Panc1 (cell line): ENCODE measurements at regions not wholly inside any gene's neighbourhood (a gene's known extent, or its start where the extent isn't known, plus 50 kb on each side); places are given as distances from the start of the nearest gene placed in this dataset.

Experiments
- ATAC-seq: fragments of 200-7000 bp; cut with Tn5 transposase; 2 replicates; pipeline ENCODE4 v1.9.1; 2020; ENCODE audit warnings: mild to moderate bottlenecking, moderate library complexity
- BruUV-seq: library from RNA; stranded (reverse); fragments of 400-500 nt; replicated peaks from 2 replicates; lab custom pipeline; 2021; lab: Mats Ljungman, UMichigan
- CTCF ChIA-PET: fragments of 300-600 bp; sonication (Branson Sonifier 250); formaldehyde crosslinking; loops from one replicate; lab custom pipeline; 2022; ENCODE audit warnings: antibody characterized with exemption; lab: Charles Lee
- POLR2A ChIA-PET: fragments of 300-600 bp; sonication (Branson Sonifier 250); formaldehyde crosslinking; loops from one replicate; lab custom pipeline; 2022; ENCODE audit warnings: antibody characterized with exemption; lab: Charles Lee
- DNase-seq: peaks from one replicate; pipeline ENCODE4 v3.0.0-alpha.2; 2010; ENCODE audit warnings: low read depth, low spot score
- H3K27ac ChIP-seq: 2 replicates; pipeline ENCODE4 v1.5.1; 2011; ENCODE audit warnings: mild to moderate bottlenecking, low read length, inconsistent platforms
- H3K27me3 ChIP-seq: fragments of 200-500 bp; sonication (Bioruptor generic); 2 replicates; pipeline ENCODE4 v1.6.0; 2014; ENCODE audit warnings: low read length, inconsistent platforms; ENCODE audit not compliant: control insufficient read depth, insufficient read depth
- H3K36me3 ChIP-seq: fragments of 200-500 bp; sonication (Bioruptor generic); 2 replicates; pipeline ENCODE4 v1.5.1; 2014; ENCODE audit warnings: inconsistent platforms, mild to moderate bottlenecking, low read length, moderate library complexity; ENCODE audit not compliant: control insufficient read depth, insufficient read depth
- H3K4me1 ChIP-seq: 2 replicates; pipeline ENCODE4 v1.5.1; 2011; ENCODE audit warnings: inconsistent platforms, mild to moderate bottlenecking, low read length, moderate library complexity; ENCODE audit not compliant: control insufficient read depth, insufficient read depth
- H3K4me3 ChIP-seq, 2 experiments: 2 replicates each; pipeline ENCODE4 v1.5.1; 2011 to 2012; ENCODE audit warnings: low read depth in 2 of 2, low read length in 2 of 2, mild to moderate bottlenecking in 2 of 2, inconsistent platforms in 1 of 2, moderate library complexity in 1 of 2
- H3K9me3 ChIP-seq: fragments of 200-500 bp; sonication (Bioruptor generic); 2 replicates; pipeline ENCODE4 v1.5.1; 2014; ENCODE audit warnings: low read depth, mild to moderate bottlenecking, inconsistent platforms, low read length, moderate library complexity; ENCODE audit not compliant: control insufficient read depth, insufficient read depth
- CTCF ChIP-seq: fragments of 450-650 bp; IDR thresholded peaks from 2 replicates; pipeline ENCODE4 v1.5.1; 2017; ENCODE audit warnings: mild to moderate bottlenecking
- POLR2AphosphoS5 ChIP-seq: IDR thresholded peaks from 2 replicates; pipeline ENCODE4 v1.6.1; 2012; ENCODE audit warnings: mild to moderate bottlenecking, low read depth, low read length, moderate library complexity
- REST ChIP-seq, 2 experiments: IDR thresholded peaks; 2 replicates each; pipeline ENCODE4 v1.6.1; 2011 to 2012; ENCODE audit warnings: low read depth in 2 of 2, control low read depth in 1 of 2, low read length in 1 of 2, mild to moderate bottlenecking in 1 of 2, moderate library complexity in 1 of 2; ENCODE audit not compliant: insufficient read depth in 1 of 2
- SIN3A ChIP-seq: IDR thresholded peaks from 2 replicates; pipeline ENCODE4 v1.6.1; 2012; ENCODE audit warnings: low read depth, mild to moderate bottlenecking, low read length, moderate library complexity, borderline replicate concordance; ENCODE audit not compliant: insufficient read depth
- TCF7L2 ChIP-seq: IDR thresholded peaks from 2 replicates; pipeline ENCODE4 v1.6.1; 2011; ENCODE audit warnings: mild to moderate bottlenecking, low read depth, low read length, inconsistent platforms
- in situ Hi-C: cut with HindIII; loops from 2 replicates; pipeline ENCODE4 v1.10.0; 2016; ENCODE audit warnings: low sequenced_read_pairs, low pct_unique_long_range_greater_than_20kb
- intact Hi-C: fragments of 100-400 bp; cut with micrococcal nuclease; formaldehyde crosslinking; loops from one replicate; pipeline ENCODE4 v1.10.0; 2022; ENCODE audit not compliant: unreplicated experiment

DNA sequence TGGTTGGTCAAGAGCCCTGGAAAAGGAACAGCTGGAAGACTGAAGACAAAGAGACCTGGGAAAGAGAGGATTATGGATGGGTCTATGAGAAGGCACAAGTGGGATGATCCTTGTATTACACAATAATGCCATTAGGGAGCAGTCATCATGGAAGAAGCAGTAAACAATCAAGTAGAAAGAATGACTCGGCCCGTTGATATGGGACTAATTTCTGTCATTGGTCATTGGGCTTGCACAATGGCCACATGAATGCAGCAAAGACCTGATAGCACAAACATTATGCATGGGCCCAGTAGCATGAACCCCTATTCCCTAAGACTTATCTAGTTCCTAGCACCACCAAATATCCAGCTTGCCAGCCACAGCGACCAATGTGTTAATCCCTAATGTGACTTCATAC, 390.3 kb upstream of the ZNF507 start:
- Histone ChIP-seq H3K27me3 (peaks cover 4% of the 10 kb centered on the region; the same call in 1 of the 2 replicates), H3K27ac (no peak overlapping the region), H3K4me3 (no peak overlapping the region), H3K9me3 (no peaks in the 10 kb centered on the region), H3K36me3 (no peaks in the 10 kb centered on the region), H3K4me1 (no peaks in the 10 kb centered on the region)
- ATAC-seq (no peak), DNase-seq (no peak)
- CTCF ChIA-PET, result no interaction called here
- in situ Hi-C loops (no loop called here), intact Hi-C loops (no loop called here)
- POLR2A ChIA-PET, result interaction anchor here (0.7 kb wide), 1 partner anchor 1707 kb away, joined by 4 read pairs; no protein-coding TSS in a partner anchor
- no peak for TF ChIP-seq TCF7L2
- no peak for TF ChIP-seq POLR2AphosphoS5
- TF ChIP-seq REST (IDR thresholded peaks at IDR 0.05; ENCODE audit: insufficient read depth in 1 of 2, low read depth in 2 of 2, low read length in 1 of 2), result no peak
- no peak for TF ChIP-seq CTCF
- no peak for TF ChIP-seq SIN3A
- no TSS peak for BruUV-seq

- ATAC-seq (no peak), DNase-seq (no peak)
- BruUV-seq, result no TSS peak
- no peak overlapping the region for H3K4me3 ChIP-seq
- H3K27me3 ChIP-seq, result 0 out of 2 replicates have a peak, but pooled peaks cover 4% of the 10 kb centered on the region
- ChIA-PET POLR2A (no interaction called here), CTCF (no interaction called here)
- in situ Hi-C loops, result no loop called here
- H3K9me3 ChIP-seq, result no peaks in the 10 kb centered on the region
- H3K4me1 ChIP-seq, result no peaks in the 10 kb centered on the region
- no peaks in the 10 kb centered on the region for H3K36me3 ChIP-seq
- no peak for TF ChIP-seq REST (IDR thresholded peaks at IDR 0.05; ENCODE audit: insufficient read depth in 1 of 2, low read depth in 2 of 2, low read length in 1 of 2)
- TF ChIP-seq CTCF, result no peak
- no peak for TF ChIP-seq TCF7L2
- no peak for TF ChIP-seq SIN3A
- TF ChIP-seq POLR2AphosphoS5, result no peak
- no peak overlapping the region for H3K27ac ChIP-seq
- intact Hi-C loops, result no loop called here
Measured at GRCh38 chr19:31955884-31956283, 389.5 kb upstream of the ZNF507 start.
